H1 (cell line): ENCODE measurements at regions not wholly inside any gene's neighbourhood (a gene's known extent, or its start where the extent isn't known, plus 50 kb on each side); places are given as distances from the start of the nearest gene placed in this dataset.

Source experiments
- CTCF ChIA-PET: fragments of 300-600 bp; sonication (Branson Sonifier 250); formaldehyde crosslinking; loops from one replicate; lab custom pipeline; 2021; ENCODE audit not compliant: partially characterized antibody; lab: Charles Lee
- POLR2A ChIA-PET: fragments of 300-600 bp; sonication (Branson Sonifier 250); formaldehyde crosslinking; loops from one replicate; lab custom pipeline; 2021; ENCODE audit warnings: inconsistent platforms; ENCODE audit not compliant: partially characterized antibody; lab: Charles Lee
- DNase-seq, 2 experiments: peaks; one replicate each; pipeline versions ENCODE4 v3.0.0 to v3.0.0-alpha.2; 2010 to 2022; ENCODE audit warnings: low spot score in 2 of 2, low read depth in 1 of 2, mixed read lengths in 1 of 2
- FAIRE-seq: peaks from 2 replicates; lab custom pipeline; 2011; peaks lifted over from hg19 to GRCh38; lab: Jason Lieb, UNC
- H2AFZ ChIP-seq: 2 replicates; pipeline ENCODE4 v1.8.1; 2012; ENCODE audit warnings: low read length, inconsistent platforms
- H2AK5ac ChIP-seq: 2 replicates; pipeline ENCODE4 v1.6.1; 2013; ENCODE audit warnings: low read depth, low read length
- H2BK120ac ChIP-seq: replicated peaks from 2 replicates; pipeline ENCODE3; 2013; ENCODE audit warnings: low read depth, low read length, inconsistent platforms
- H2BK12ac ChIP-seq: 2 replicates; pipeline ENCODE4 v1.6.1; 2013; ENCODE audit warnings: low read depth, low read length
- H2BK15ac ChIP-seq: 2 replicates; pipeline ENCODE4 v1.6.1; 2013; ENCODE audit warnings: low read length
- H2BK20ac ChIP-seq: 2 replicates; pipeline ENCODE4 v1.6.1; 2013; ENCODE audit warnings: low read length
- H2BK5ac ChIP-seq: 2 replicates; pipeline ENCODE4 v1.6.1; 2013; ENCODE audit warnings: low read depth, low read length
- H3K14ac ChIP-seq: 2 replicates; pipeline ENCODE4 v1.6.1; 2013; ENCODE audit warnings: inconsistent platforms; ENCODE audit not compliant: insufficient read length
- H3K18ac ChIP-seq: 2 replicates; pipeline ENCODE4 v1.6.1; 2013; ENCODE audit warnings: low read length; ENCODE audit errors: extremely low read depth
- H3K23ac ChIP-seq: 2 replicates; pipeline ENCODE4 v1.6.1; 2013; ENCODE audit warnings: inconsistent platforms; ENCODE audit not compliant: insufficient read length
- H3K23me2 ChIP-seq: 2 replicates; pipeline ENCODE4 v1.6.1; 2013; ENCODE audit warnings: low read depth, low read length
- H3K27ac ChIP-seq: 2 replicates; pipeline ENCODE4 v1.6.1; 2011; ENCODE audit warnings: low read depth, low read length, inconsistent platforms
- H3K27me3 ChIP-seq, 4 experiments: replicated peaks in 1 of 4; 1 replicate in 1 of 4; 2 replicates in 3 of 4; pipeline versions ENCODE4 v1.6.1 to v1.8.1; 2011 to 2013; ENCODE audit warnings: low read length in 3 of 4, mild to moderate bottlenecking in 3 of 4, inconsistent platforms in 2 of 4, mixed read lengths in 2 of 4, moderate library complexity in 1 of 4; ENCODE audit not compliant: control insufficient read depth in 3 of 4, insufficient read depth in 3 of 4; ENCODE audit errors: extremely low read depth in 1 of 4
- H3K36me3 ChIP-seq, 4 experiments: 2 replicates each; pipeline versions ENCODE4 v1.6.1 to v1.8.1; 2011 to 2013; ENCODE audit warnings: mild to moderate bottlenecking in 4 of 4, low read length in 3 of 4, moderate library complexity in 2 of 4, control low read depth in 1 of 4, inconsistent platforms in 1 of 4; ENCODE audit not compliant: insufficient read depth in 4 of 4, control insufficient read depth in 2 of 4
- H3K4ac ChIP-seq: replicated peaks from 2 replicates; pipeline ENCODE3; 2013; ENCODE audit warnings: low read length, low read depth, mixed read lengths, inconsistent platforms; ENCODE audit not compliant: insufficient read length
- H3K4me1 ChIP-seq, 4 experiments: replicated peaks in 1 of 4; 1 replicate in 1 of 4; 2 replicates in 3 of 4; pipeline versions ENCODE4 v1.6.1 to v1.8.1; 2011 to 2013; ENCODE audit warnings: low read length in 3 of 4, inconsistent platforms in 2 of 4, mixed read lengths in 1 of 4; ENCODE audit not compliant: insufficient read depth in 4 of 4, control insufficient read depth in 3 of 4
- H3K4me2 ChIP-seq, 2 experiments: 2 replicates each; pipeline versions ENCODE4 v1.6.1 to v1.8.1; 2011 to 2013; ENCODE audit warnings: low read depth in 2 of 2, low read length in 2 of 2, control low read depth in 1 of 2, inconsistent platforms in 1 of 2, mild to moderate bottlenecking in 1 of 2; ENCODE audit not compliant: insufficient read depth in 1 of 2
- H3K4me3 ChIP-seq, 4 experiments: fragments of 200-600, 300-600 bp in 1 of 4; sonication (generic), shearing (Covaris generic), sonication (Bioruptor Twin) in 1 of 4; 2 replicates each; pipeline versions ENCODE4 v1.5.1 to v1.8.1; 2011 to 2016; ENCODE audit warnings: low read length in 4 of 4, low read depth in 3 of 4, control low read depth in 2 of 4, inconsistent platforms in 2 of 4, mild to moderate bottlenecking in 2 of 4, mixed read lengths in 1 of 4, moderate library complexity in 1 of 4; ENCODE audit not compliant: insufficient read depth in 2 of 4; ENCODE audit errors: extremely low read depth in 1 of 4
- H3K56ac ChIP-seq: replicated peaks from 2 replicates; pipeline ENCODE3; 2013; ENCODE audit warnings: low read depth, mild to moderate bottlenecking, mixed read lengths, low read length, inconsistent platforms; ENCODE audit not compliant: insufficient read length
- H3K79me1 ChIP-seq: 2 replicates; pipeline ENCODE4 v1.6.1; 2013; ENCODE audit warnings: low read depth, low read length, control low read depth
- H3K79me2 ChIP-seq, 2 experiments: 2 replicates each; pipeline versions ENCODE4 v1.6.1 to v1.8.1; 2012 to 2013; ENCODE audit warnings: low read length in 2 of 2, mild to moderate bottlenecking in 2 of 2, inconsistent platforms in 1 of 2; ENCODE audit not compliant: insufficient read depth in 2 of 2, control insufficient read depth in 1 of 2
- H3K9ac ChIP-seq, 4 experiments: replicated peaks in 1 of 4; 1 replicate in 1 of 4; 2 replicates in 3 of 4; pipeline versions ENCODE4 v1.6.1 to v1.8.1; 2011 to 2013; ENCODE audit warnings: low read depth in 3 of 4, low read length in 3 of 4, control low read depth in 2 of 4, mild to moderate bottlenecking in 2 of 4, moderate library complexity in 2 of 4, inconsistent platforms in 1 of 4; ENCODE audit errors: extremely low read depth in 1 of 4
- H3K9me3 ChIP-seq, 2 experiments: 2 replicates each; pipeline versions ENCODE4 v1.6.1 to v1.8.1; 2012 to 2013; ENCODE audit warnings: mild to moderate bottlenecking in 2 of 2, moderate library complexity in 2 of 2, control low read depth in 1 of 2, inconsistent platforms in 1 of 2, low read depth in 1 of 2, low read length in 1 of 2, mixed read lengths in 1 of 2; ENCODE audit not compliant: insufficient read depth in 2 of 2
- H4K20me1 ChIP-seq, 2 experiments: replicated peaks in 1 of 2; 2 replicates each; pipeline versions ENCODE3 to v1.8.1; 2011 to 2013; ENCODE audit warnings: inconsistent platforms in 2 of 2, low read length in 2 of 2, mild to moderate bottlenecking in 1 of 2; ENCODE audit not compliant: insufficient read depth in 2 of 2, control insufficient read depth in 1 of 2
- H4K5ac ChIP-seq: 2 replicates; pipeline ENCODE4 v1.6.1; 2013; ENCODE audit warnings: low read length, low read depth, mixed read lengths, inconsistent platforms; ENCODE audit not compliant: insufficient read length
- H4K8ac ChIP-seq: 2 replicates; pipeline ENCODE4 v1.8.0; 2013; ENCODE audit warnings: mild to moderate bottlenecking, moderate library complexity, low read length, inconsistent platforms; ENCODE audit not compliant: insufficient read depth; ENCODE audit errors: extremely low read depth
- H4K91ac ChIP-seq: replicated peaks from 2 replicates; pipeline ENCODE3; 2013; ENCODE audit warnings: low read length, mixed read lengths, inconsistent platforms; ENCODE audit not compliant: insufficient read length
- BCL11A ChIP-seq, 2 experiments: IDR thresholded peaks; one replicate each; pipeline ENCODE4 v1.6.1; 2011; ENCODE audit warnings: low read depth in 2 of 2, low read length in 2 of 2, mild to moderate bottlenecking in 2 of 2
- RFX5 ChIP-seq: IDR thresholded peaks from 2 replicates; pipeline ENCODE4 v1.6.1; 2011; ENCODE audit warnings: low read depth, low read length, improper control_type of control experiment, borderline replicate concordance
- WGBS, 2 experiments: shearing (Covaris generic) in 1 of 2; methylation state at CpG; one replicate each; pipeline versions ENCODE4 v1.1.6 to v1.1.7; 2013 to 2015; ENCODE audit warnings: low lambda C conversion rate in 2 of 2, mixed read lengths in 2 of 2, inconsistent platforms in 1 of 2, low coverage in 1 of 2, missing lambda C conversion rate in 1 of 2; ENCODE audit not compliant: insufficient replicate concordance in 2 of 2, insufficient coverage in 1 of 2, insufficient read length in 1 of 2; ENCODE audit errors: extremely low coverage in 1 of 2, missing lambda C conversion rate in 1 of 2; 5-methylcytosine and 5-hydroxymethylcytosine counted together

GRCh38 chr6:44006123-44006871 is 121.0 kb downstream of the MRPL14 start:
- Histone ChIP-seq H3K4ac (no peak overlapping the region), H3K4me2 (peak overlapping the region in 1 of 2 experiments; percentile 59; a peak in 1 of 4 replicates), H3K18ac (peak overlapping the region; percentile 25; the same call in 1 of the 2 replicates), H3K23me2 (peaks cover 14% of the 10 kb centered on the region), H2AFZ (no peak overlapping the region), H3K79me1 (no peaks in the 10 kb centered on the region), H3K4me1 (peaks cover 4 to 34% (median 28%) of the 10 kb centered on the region in 4 experiments), H2BK120ac (no peak overlapping the region), H2BK5ac (peak overlapping the region; percentile 8; the same call in 1 of the 2 replicates), H4K91ac (no peak overlapping the region), H2BK20ac (peak overlapping the region; percentile 90), H3K9me3 (no peaks in the 10 kb centered on the region), H4K5ac (no peak overlapping the region), H4K20me1 (no peaks in the 10 kb centered on the region), H3K56ac (no peak overlapping the region), H3K79me2 (no peaks in the 10 kb centered on the region), H3K36me3 (no peaks in the 10 kb centered on the region), H3K27ac (no peak overlapping the region), H2AK5ac (no peak overlapping the region), H3K14ac (no peak overlapping the region), H2BK12ac (peak overlapping the region; percentile 95; the same call in 1 of the 2 replicates), H3K27me3 (peaks cover 0 to 18% (median 11%) of the 10 kb centered on the region in 4 experiments; a peak in 5 of 7 replicates), H4K8ac (no peak overlapping the region; the same call in 1 of the 2 replicates), H3K23ac (no peak overlapping the region), H3K9ac (no peak overlapping the region), H3K4me3 (no peak overlapping the region), H2BK15ac (no peak overlapping the region)
- FAIRE-seq (no peak), DNase-seq (no peak)
- POLR2A ChIA-PET: interaction anchor here (1.4 to 3.4 kb wide), 2 partner anchors 11 to 37 kb away, joined by 4 to 14 read pairs; no protein-coding TSS in a partner anchor
- TF ChIP-seq RFX5 (no peak), BCL11A (IDR thresholded peaks at IDR 0.05; ENCODE audit: low read depth in 2 of 2, low read length in 2 of 2) (no peak)
- CTCF ChIA-PET: interaction anchor here (0.9 to 24.5 kb wide), 9 partner anchors 10 to 237 kb away, joined by 3 to 331 read pairs (median 9); partner anchors contain the start of gene VEGFA
- WGBS, 2 experiments: 90% methylated on average over 7 of the region's 7 CpGs; no CpG with 5 or more reads in 1 of the 2 experiments
